ENCODE measurements at regions not wholly inside any gene's neighbourhood (a gene's known extent, or its start where the extent isn't known, plus 50 kb on each side); places are given as distances from the start of the nearest gene placed in this dataset.

DNA sequence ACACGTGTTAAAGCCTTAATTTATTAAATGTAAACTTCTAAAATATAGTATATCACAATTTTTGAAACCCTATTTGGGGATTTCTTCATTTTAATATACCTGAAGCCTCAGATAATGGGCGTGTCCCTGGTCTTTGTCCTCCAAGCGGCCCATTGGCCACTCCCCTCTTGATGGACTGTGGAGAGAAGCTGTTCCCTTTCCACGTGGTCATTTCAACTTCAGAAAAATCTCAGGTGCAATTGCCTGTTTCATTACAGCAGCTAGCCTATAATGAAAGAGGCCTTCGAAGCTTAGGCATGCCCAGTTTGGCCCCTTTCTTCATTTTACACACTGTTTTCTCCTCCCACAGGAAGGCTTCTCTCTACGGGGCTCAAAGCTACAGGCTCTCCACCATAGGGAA lies 131.4 kb upstream of the ARHGAP5 start:
- Histone ChIP-seq H3K14ac (ENCODE audit: insufficient read length) (no peak overlapping the region), H3K9me3 (ENCODE audit: insufficient read depth in 2 of 2, low read depth in 1 of 2, low read length in 1 of 2) (no peaks in the 10 kb centered on the region), H2BK20ac (ENCODE audit: low read length) (no peak overlapping the region), H3K4me3 (ENCODE audit: extremely low read depth in 1 of 4, insufficient read depth in 2 of 4, low read depth in 3 of 4, low read length in 4 of 4) (no peak overlapping the region), H3K4me2 (ENCODE audit: insufficient read depth in 1 of 2, low read depth in 2 of 2, low read length in 2 of 2) (no peak overlapping the region), H3K79me1 (ENCODE audit: low read depth, low read length) (no peaks in the 10 kb centered on the region), H3K27me3 (replicated peaks in 1 of 4; ENCODE audit: control insufficient read depth in 3 of 4, extremely low read depth in 1 of 4, insufficient read depth in 3 of 4, low read length in 3 of 4) (no peaks in the 10 kb centered on the region), H3K23me2 (ENCODE audit: low read depth, low read length) (no peaks in the 10 kb centered on the region), H4K8ac (ENCODE audit: extremely low read depth, insufficient read depth, low read length) (no peak overlapping the region), H3K9ac (replicated peaks in 1 of 4; ENCODE audit: extremely low read depth in 1 of 4, low read depth in 3 of 4, low read length in 3 of 4) (no peak overlapping the region), H3K4ac (replicated peaks; ENCODE audit: insufficient read length, low read depth, low read length) (no peak overlapping the region), H2BK120ac (replicated peaks; ENCODE audit: low read depth, low read length) (no peak overlapping the region), H3K79me2 (ENCODE audit: control insufficient read depth in 1 of 2, insufficient read depth in 2 of 2, low read length in 2 of 2) (no peaks in the 10 kb centered on the region), H2AK5ac (ENCODE audit: low read depth, low read length) (no peak overlapping the region), H4K91ac (replicated peaks; ENCODE audit: insufficient read length, low read length) (no peak overlapping the region), H2BK5ac (ENCODE audit: low read depth, low read length) (no peak overlapping the region), H3K18ac (ENCODE audit: extremely low read depth, low read length) (no peak overlapping the region), H2BK15ac (ENCODE audit: low read length) (no peak overlapping the region), H4K5ac (ENCODE audit: insufficient read length, low read depth, low read length) (no peak overlapping the region), H3K56ac (replicated peaks; ENCODE audit: insufficient read length, low read depth, low read length) (no peak overlapping the region), H2BK12ac (ENCODE audit: low read depth, low read length) (no peak overlapping the region), H2AFZ (ENCODE audit: low read length) (peak overlapping the region; percentile 74), H3K4me1 (replicated peaks in 1 of 4; ENCODE audit: control insufficient read depth in 3 of 4, insufficient read depth in 4 of 4, low read length in 3 of 4) (peaks cover 0 to 3% (median 0%) of the 10 kb centered on the region in 4 experiments; a peak in 3 of 7 replicates), H3K36me3 (ENCODE audit: control insufficient read depth in 2 of 4, insufficient read depth in 4 of 4, low read length in 3 of 4) (no peaks in the 10 kb centered on the region), H4K20me1 (replicated peaks in 1 of 2; ENCODE audit: control insufficient read depth in 1 of 2, insufficient read depth in 2 of 2, low read length in 2 of 2) (no peaks in the 10 kb centered on the region), H3K27ac (ENCODE audit: low read depth, low read length) (no peak overlapping the region), H3K23ac (ENCODE audit: insufficient read length) (no peak overlapping the region)
- DNase-seq (ENCODE audit: low read depth in 1 of 2, low spot score in 2 of 2) (no peak), FAIRE-seq (no peak)
- WGBS, 2 experiments (ENCODE audit: extremely low coverage in 1 of 2, insufficient coverage in 1 of 2, insufficient read length in 1 of 2, insufficient replicate concordance in 2 of 2, low coverage in 1 of 2, low lambda C conversion rate in 2 of 2, missing lambda C conversion rate in 1 of 2): 78% methylated on average over 6 of the region's 6 CpGs; no CpG with 5 or more reads in 1 of the 2 experiments
- ChIA-PET CTCF (ENCODE audit: partially characterized antibody) (interaction anchor here (1.1 to 2.5 kb wide), 2 partner anchors 11 to 308 kb away, joined by 3 to 6 read pairs; no protein-coding TSS in a partner anchor), POLR2A (ENCODE audit: partially characterized antibody) (interaction anchor here (0.7 to 1.0 kb wide), 3 partner anchors 17 to 1323 kb away, joined by 3 read pairs; no protein-coding TSS in a partner anchor)
- TF ChIP-seq SAP30 (IDR thresholded peaks at IDR 0.05; ENCODE audit: insufficient read depth, insufficient replicate concordance, low read length) (no peak), CBX8 (IDR thresholded peaks at IDR 0.05; ENCODE audit: borderline replicate concordance, low read depth, low read length) (no peak), TBP (IDR thresholded peaks at IDR 0.05; ENCODE audit: low read depth, low read length) (no peak), CHD2 (IDR thresholded peaks at IDR 0.05; ENCODE audit: low read length) (no peak), EGR1 (IDR thresholded peaks at IDR 0.05; ENCODE audit: borderline replicate concordance, low read depth, low read length) (no peak), MAFK (IDR thresholded peaks at IDR 0.05; ENCODE audit: low read depth, low read length) (no peak), KDM1A (IDR thresholded peaks at IDR 0.05; ENCODE audit: borderline replicate concordance, low read length) (no peak), KDM4A (IDR thresholded peaks at IDR 0.05; ENCODE audit: low read depth, low read length, severe bottlenecking) (no peak), HDAC6 (IDR thresholded peaks at IDR 0.05; ENCODE audit: low read depth, low read length) (no peak), ASH2L (IDR thresholded peaks at IDR 0.05; ENCODE audit: low read length) (no peak), YY1 (IDR thresholded peaks at IDR 0.05; ENCODE audit: low read depth, low read length) (no peak), SIX5 (IDR thresholded peaks at IDR 0.05; ENCODE audit: low read depth, low read length) (no peak)
- TF ChIP-seq, protein P1, sequence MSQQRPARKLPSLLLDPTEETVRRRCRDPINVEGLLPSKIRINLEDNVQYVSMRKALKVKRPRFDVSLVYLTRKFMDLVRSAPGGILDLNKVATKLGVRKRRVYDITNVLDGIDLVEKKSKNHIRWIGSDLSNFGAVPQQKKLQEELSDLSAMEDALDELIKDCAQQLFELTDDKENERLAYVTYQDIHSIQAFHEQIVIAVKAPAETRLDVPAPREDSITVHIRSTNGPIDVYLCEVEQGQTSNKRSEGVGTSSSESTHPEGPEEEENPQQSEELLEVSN (IDR thresholded peaks at IDR 0.05): no peak
- TF ChIP-seq, protein P2, sequence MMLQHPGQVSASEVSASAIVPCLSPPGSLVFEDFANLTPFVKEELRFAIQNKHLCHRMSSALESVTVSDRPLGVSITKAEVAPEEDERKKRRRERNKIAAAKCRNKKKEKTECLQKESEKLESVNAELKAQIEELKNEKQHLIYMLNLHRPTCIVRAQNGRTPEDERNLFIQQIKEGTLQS (IDR thresholded peaks at IDR 0.05; ENCODE audit: insufficient read depth, low read depth, low read length): no peak

Measured in H1 (cell line).